ENCODE measurements at regions not wholly inside any gene's neighbourhood (a gene's known extent, or its start where the extent isn't known, plus 50 kb on each side); places are given as distances from the start of the nearest gene placed in this dataset.

DNA sequence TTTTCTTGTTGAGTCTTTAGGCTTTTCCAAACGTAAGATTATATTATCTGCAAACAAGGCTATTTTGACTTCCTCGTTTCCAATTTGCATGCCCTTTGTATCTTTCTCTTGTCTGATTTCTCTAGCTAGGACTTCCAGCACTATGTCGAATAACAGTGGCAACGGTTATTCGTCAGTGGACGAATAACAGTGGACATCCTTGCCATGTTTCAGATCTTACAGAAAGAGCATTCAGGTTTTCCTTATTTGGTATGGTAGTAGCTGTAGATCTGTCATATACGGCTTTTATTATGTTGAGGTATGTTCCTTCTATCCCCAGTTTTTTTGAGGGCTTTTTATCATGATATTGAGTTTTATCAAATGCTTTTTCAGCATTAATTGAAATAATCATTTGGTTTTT is 634.6 kb upstream of the ADGRL3 start:
- TF ChIP-seq CTCF (conservative IDR thresholded peaks at IDR 0.05; ENCODE audit: low read length) (no peak), EZH2phosphoT487 (IDR thresholded peaks at IDR 0.05; ENCODE audit: borderline replicate concordance) (no peak)
- no peaks in the 10 kb centered on the region for H3K9me2 ChIP-seq (replicated peaks; ENCODE audit: low read depth, low read length)
- H4K20me1 ChIP-seq (ENCODE audit: insufficient read depth, low read length, poor library complexity, severe bottlenecking) = no peaks in the 10 kb centered on the region
- H3K79me2 ChIP-seq (ENCODE audit: insufficient read depth, low read length) = no peaks in the 10 kb centered on the region
- no peaks in the 10 kb centered on the region for H3K4me1 ChIP-seq (ENCODE audit: insufficient read depth, low read length, poor library complexity, severe bottlenecking)
- no peak overlapping the region for H2AFZ ChIP-seq (ENCODE audit: low read length)
- H3K4me2 ChIP-seq (ENCODE audit: low read depth, low read length, poor library complexity, severe bottlenecking) = no peak overlapping the region
- H3F3A ChIP-seq (ENCODE audit: low read depth) = no peaks in the 10 kb centered on the region
- no peaks in the 10 kb centered on the region for H3K27me3 ChIP-seq (ENCODE audit: insufficient read depth, low read length, poor library complexity, severe bottlenecking)
- no peaks in the 10 kb centered on the region for H3K36me3 ChIP-seq (ENCODE audit: insufficient read depth, low read length)
- H3K9me3 ChIP-seq (ENCODE audit: insufficient read depth, low read depth, low read length) = no peaks in the 10 kb centered on the region
- H3K9ac ChIP-seq (ENCODE audit: low read depth, low read length, poor library complexity, severe bottlenecking) = no peak overlapping the region
- no peak overlapping the region for H3K4me3 ChIP-seq (ENCODE audit: low read length, poor library complexity, severe bottlenecking)

- no peaks in the 10 kb centered on the region for H3K27me3 ChIP-seq (ENCODE audit: insufficient read depth, low read length, poor library complexity, severe bottlenecking)
- no peak overlapping the region for H3K4me3 ChIP-seq (ENCODE audit: low read length, poor library complexity, severe bottlenecking)
- H3F3A ChIP-seq (ENCODE audit: low read depth) = no peaks in the 10 kb centered on the region
- no peak overlapping the region for H3K4me2 ChIP-seq (ENCODE audit: low read depth, low read length, poor library complexity, severe bottlenecking)
- no peaks in the 10 kb centered on the region for H3K9me3 ChIP-seq (ENCODE audit: insufficient read depth, low read depth, low read length)
- H2AFZ ChIP-seq (ENCODE audit: low read length) = no peak overlapping the region
- no peaks in the 10 kb centered on the region for H3K36me3 ChIP-seq (ENCODE audit: insufficient read depth, low read length)
- H4K20me1 ChIP-seq (ENCODE audit: insufficient read depth, low read length, poor library complexity, severe bottlenecking) = no peaks in the 10 kb centered on the region
- no peaks in the 10 kb centered on the region for H3K9me2 ChIP-seq (replicated peaks; ENCODE audit: low read depth, low read length)
- TF ChIP-seq EZH2phosphoT487 (IDR thresholded peaks at IDR 0.05; ENCODE audit: borderline replicate concordance) = no peak
- TF ChIP-seq CTCF (conservative IDR thresholded peaks at IDR 0.05; ENCODE audit: low read length) = no peak
- no peaks in the 10 kb centered on the region for H3K4me1 ChIP-seq (ENCODE audit: insufficient read depth, low read length, poor library complexity, severe bottlenecking)
- no peak overlapping the region for H3K9ac ChIP-seq (ENCODE audit: low read depth, low read length, poor library complexity, severe bottlenecking)
- no peaks in the 10 kb centered on the region for H3K79me2 ChIP-seq (ENCODE audit: insufficient read depth, low read length)
Measured at GRCh38 chr4:60575336-60575735, 624.8 kb upstream of the ADGRL3 start.

DNA sequence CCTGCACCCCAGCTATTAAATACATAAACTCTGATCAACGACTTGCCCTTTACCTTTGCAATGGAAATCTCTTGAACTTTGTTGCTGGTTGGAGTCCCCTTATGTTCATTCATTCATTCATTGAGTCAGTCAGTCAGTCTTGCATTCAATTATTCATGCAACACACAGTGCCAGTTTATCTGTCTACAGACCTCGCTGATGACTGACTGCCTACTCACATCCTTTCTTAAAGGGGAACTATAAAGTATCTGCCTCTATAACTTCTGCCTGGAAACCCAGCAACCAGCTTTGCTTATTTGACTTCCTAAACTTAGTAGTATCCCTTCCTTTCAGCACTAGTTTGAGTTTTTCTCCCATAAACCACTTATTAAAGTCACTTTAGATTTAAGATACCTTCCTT is 620.8 kb upstream of the ADGRL3 start:
- H3K9me2 ChIP-seq (replicated peaks; ENCODE audit: low read depth, low read length) = no peaks in the 10 kb centered on the region
- H2AFZ ChIP-seq (ENCODE audit: low read length) = no peak overlapping the region
- no peaks in the 10 kb centered on the region for H3K4me1 ChIP-seq (ENCODE audit: insufficient read depth, low read length, poor library complexity, severe bottlenecking)
- no peaks in the 10 kb centered on the region for H3K27me3 ChIP-seq (ENCODE audit: insufficient read depth, low read length, poor library complexity, severe bottlenecking)
- no peak overlapping the region for H3K9ac ChIP-seq (ENCODE audit: low read depth, low read length, poor library complexity, severe bottlenecking)
- no peaks in the 10 kb centered on the region for H3K79me2 ChIP-seq (ENCODE audit: insufficient read depth, low read length)
- TF ChIP-seq CTCF (conservative IDR thresholded peaks at IDR 0.05; ENCODE audit: low read length) (no peak), EZH2phosphoT487 (IDR thresholded peaks at IDR 0.05; ENCODE audit: borderline replicate concordance) (no peak)
- no peak overlapping the region for H3K4me3 ChIP-seq (ENCODE audit: low read length, poor library complexity, severe bottlenecking)
- H3K9me3 ChIP-seq (ENCODE audit: insufficient read depth, low read depth, low read length) = no peaks in the 10 kb centered on the region
- no peak overlapping the region for H3K4me2 ChIP-seq (ENCODE audit: low read depth, low read length, poor library complexity, severe bottlenecking)
- no peaks in the 10 kb centered on the region for H3K36me3 ChIP-seq (ENCODE audit: insufficient read depth, low read length)
- H3F3A ChIP-seq (ENCODE audit: low read depth) = no peaks in the 10 kb centered on the region
- H4K20me1 ChIP-seq (ENCODE audit: insufficient read depth, low read length, poor library complexity, severe bottlenecking) = no peaks in the 10 kb centered on the region
